ENCODE measurements at regions not wholly inside any gene's neighbourhood (a gene's known extent, or its start where the extent isn't known, plus 50 kb on each side); places are given as distances from the start of the nearest gene placed in this dataset.

- no peak for DNase-seq
Observed at GRCh38 chr1:48051466-48052126, 54.4 kb upstream of the TRABD2B start.

- no peak for DNase-seq
Observed at GRCh38 chr1:48049823-48050535, 52.8 kb upstream of the TRABD2B start.

DNA sequence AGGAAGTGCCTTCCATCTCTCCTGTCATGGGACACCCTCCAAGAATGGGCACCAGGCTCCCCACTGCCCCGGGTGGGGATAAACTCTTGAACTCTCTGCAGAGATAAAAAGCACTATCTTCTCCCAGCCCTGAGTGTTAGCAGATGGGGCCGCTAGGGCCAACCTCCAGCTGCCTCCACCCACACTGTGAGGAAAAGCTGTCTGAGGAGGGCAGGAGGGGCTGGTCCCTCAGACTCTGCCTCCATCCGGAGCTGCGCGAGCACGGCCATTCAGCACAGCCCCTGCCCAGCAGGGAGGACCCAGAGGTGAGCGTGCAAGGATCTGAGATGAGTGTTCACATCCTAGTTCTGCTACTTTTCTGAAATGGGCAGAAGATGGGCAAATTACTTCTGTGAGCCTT lies 51.8 kb upstream of the TRABD2B start:
- no peak for DNase-seq

- DNase-seq = no peak
Observed at GRCh38 chr1:48048064-48048463, 50.9 kb upstream of the TRABD2B start.

DNA sequence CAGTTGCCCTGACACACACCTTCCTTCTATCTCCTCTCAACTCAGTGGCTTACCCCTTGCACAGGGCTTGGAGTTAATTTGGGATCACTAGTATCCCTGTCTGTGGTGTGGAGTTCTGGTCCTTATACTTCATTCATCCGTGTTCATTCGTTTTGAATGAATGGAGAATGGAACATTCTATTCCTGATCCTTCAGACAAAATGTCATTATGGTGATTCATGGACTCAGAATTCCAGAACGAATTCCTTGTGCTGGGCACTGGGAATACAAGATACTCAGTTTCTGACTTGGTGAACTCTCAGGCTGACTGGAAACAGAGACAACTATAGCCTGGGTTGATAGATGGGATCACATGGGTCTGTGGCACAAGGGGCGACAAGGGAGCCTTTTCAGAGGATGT lies 49.9 kb upstream of the TRABD2B start:
- DNase-seq = no peak

Measured in NCI-H446 (cell line).